SK-N-SH treated with all-trans-retinoic acid at 6 μM for 48 hours (cell line): ENCODE measurements at regions not wholly inside any gene's neighbourhood (a gene's known extent, or its start where the extent isn't known, plus 50 kb on each side); places are given as distances from the start of the nearest gene placed in this dataset.

Experiments
- ATAC-seq: fragments of 200-7000 bp; cut with Tn5 transposase; 3 replicates; pipeline ENCODE4 v1.9.1; 2020; ENCODE audit warnings: mild to moderate bottlenecking, moderate library complexity
- ARNTL ChIP-seq: fragments of 450-650 bp; formaldehyde crosslinking; IDR thresholded peaks from 2 replicates; pipeline ENCODE4 v1.5.0; 2020; ENCODE audit warnings: low read depth, mild to moderate bottlenecking, moderate library complexity, borderline replicate concordance
- BACH2 ChIP-seq: fragments of 250-450 bp; sonication (Bioruptor Pico); IDR thresholded peaks from 2 replicates; pipeline ENCODE4 v1.9.0; 2021; ENCODE audit warnings: mild to moderate bottlenecking, borderline replicate concordance
- CREB5 ChIP-seq: fragments of 250-450 bp; sonication (Bioruptor Pico); IDR thresholded peaks from 2 replicates; pipeline ENCODE4 v1.5.1; 2020; ENCODE audit warnings: low read depth, mild to moderate bottlenecking, moderate library complexity
- CSDC2 ChIP-seq: fragments of 250-450 bp; sonication (Bioruptor Pico); IDR thresholded peaks from 2 replicates; pipeline ENCODE4 v1.5.0; 2020; ENCODE audit warnings: mild to moderate bottlenecking, moderate library complexity
- ESRRG ChIP-seq: fragments of 250-450 bp; sonication (Bioruptor Pico); IDR thresholded peaks from 2 replicates; pipeline ENCODE4 v1.6.1; 2021; ENCODE audit warnings: mild to moderate bottlenecking
- GLIS3 ChIP-seq: fragments of 250-450 bp; sonication (Bioruptor Pico); IDR thresholded peaks from 2 replicates; pipeline ENCODE4 v1.5.0; 2020; ENCODE audit warnings: mild to moderate bottlenecking, moderate library complexity
- ISL1 ChIP-seq: fragments of 250-450 bp; sonication (Bioruptor Pico); IDR thresholded peaks from 2 replicates; pipeline ENCODE4 v2.1.2; 2022; ENCODE audit warnings: mild to moderate bottlenecking, moderate library complexity
- OSR1 ChIP-seq: fragments of 250-450 bp; sonication (Bioruptor Pico); IDR thresholded peaks from 2 replicates; pipeline ENCODE4 v1.8.0; 2022; ENCODE audit warnings: moderate library complexity, mild to moderate bottlenecking, inconsistent platforms
- PATZ1 ChIP-seq: fragments of 250-450 bp; sonication (Bioruptor Pico); IDR thresholded peaks from 2 replicates; pipeline ENCODE4 v1.8.0; 2020; ENCODE audit warnings: mild to moderate bottlenecking, moderate library complexity, borderline replicate concordance
- POU6F1 ChIP-seq: fragments of 250-450 bp; sonication (Bioruptor Pico); IDR thresholded peaks from 2 replicates; pipeline ENCODE4 v1.8.0; 2021; ENCODE audit warnings: low read depth, mild to moderate bottlenecking, moderate library complexity, borderline replicate concordance
- PPARA ChIP-seq: fragments of 250-450 bp; sonication (Bioruptor Pico); IDR thresholded peaks from 2 replicates; pipeline ENCODE4 v1.5.0; 2020; ENCODE audit warnings: mild to moderate bottlenecking, borderline replicate concordance
- RARB ChIP-seq: fragments of 250-450 bp; sonication (Bioruptor Pico); IDR thresholded peaks from 2 replicates; pipeline ENCODE4 v1.8.0; 2021; ENCODE audit warnings: mild to moderate bottlenecking, moderate library complexity
- SNAI2 ChIP-seq: fragments of 250-450 bp; sonication (Bioruptor Pico); IDR thresholded peaks from 2 replicates; pipeline ENCODE4 v1.5.0; 2020; ENCODE audit warnings: mild to moderate bottlenecking, moderate library complexity
- TCF4 ChIP-seq: fragments of 250-450 bp; sonication (Bioruptor Pico); IDR thresholded peaks from 2 replicates; pipeline ENCODE4 v1.8.0; 2021; ENCODE audit warnings: mild to moderate bottlenecking, moderate library complexity, borderline replicate concordance
- TOX ChIP-seq: fragments of 250-450 bp; sonication (Bioruptor Pico); IDR thresholded peaks from 2 replicates; pipeline ENCODE4 v1.8.0; 2021; ENCODE audit warnings: mild to moderate bottlenecking, moderate library complexity, borderline replicate concordance
- TSHZ2 ChIP-seq: fragments of 250-450 bp; sonication (Bioruptor Pico); IDR thresholded peaks from 2 replicates; pipeline ENCODE4 v1.5.0; 2020; ENCODE audit warnings: mild to moderate bottlenecking, moderate library complexity
- ZC3H10 ChIP-seq: fragments of 250-450 bp; sonication (Bioruptor Pico); IDR thresholded peaks from 2 replicates; pipeline ENCODE4 v1.5.1; 2021; ENCODE audit warnings: mild to moderate bottlenecking, moderate library complexity
- ZFP3 ChIP-seq: fragments of 250-450 bp; sonication (Bioruptor Pico); IDR thresholded peaks from 2 replicates; pipeline ENCODE4 v1.5.0; 2020; ENCODE audit warnings: mild to moderate bottlenecking, moderate library complexity
- ZFP30 ChIP-seq: fragments of 450-650 bp; formaldehyde crosslinking; IDR thresholded peaks from 2 replicates; pipeline ENCODE4 v1.5.0; 2022; ENCODE audit warnings: mild to moderate bottlenecking, moderate library complexity
- ZNF565 ChIP-seq: fragments of 450-650 bp; formaldehyde crosslinking; conservative IDR thresholded peaks from 2 replicates; pipeline ENCODE4 v1.5.0; 2020; ENCODE audit warnings: low read depth, mild to moderate bottlenecking, moderate library complexity
- ZNF70 ChIP-seq: fragments of 450-650 bp; formaldehyde crosslinking; IDR thresholded peaks from 2 replicates; pipeline ENCODE4 v1.5.0; 2020; ENCODE audit warnings: mild to moderate bottlenecking, moderate library complexity
- ZNF8 ChIP-seq: fragments of 450-650 bp; formaldehyde crosslinking; IDR thresholded peaks from 2 replicates; pipeline ENCODE4 v1.5.0; 2020; ENCODE audit warnings: mild to moderate bottlenecking, moderate library complexity

GRCh38 chr1:55364216-55364615 is 149.1 kb upstream of the USP24 start:
- TF ChIP-seq ZNF8 (no peak), CSDC2 (CRISPR knock-in tag) (no peak), CREB5 (no peak), PPARA (CRISPR knock-in tag) (no peak), ZNF70 (CRISPR knock-in tag) (no peak), TOX (CRISPR knock-in tag) (no peak), OSR1 (CRISPR knock-in tag) (no peak), ISL1 (CRISPR knock-in tag) (no peak), TSHZ2 (CRISPR knock-in tag) (no peak), POU6F1 (CRISPR knock-in tag) (no peak), ZNF565 (no peak), ARNTL (no peak), ZFP30 (CRISPR knock-in tag) (no peak), TCF4 (CRISPR knock-in tag) (no peak), ZFP3 (CRISPR knock-in tag) (no peak), ESRRG (CRISPR knock-in tag) (no peak), RARB (no peak)
- no peak for ATAC-seq

- no peak for TF ChIP-seq ZFP30 (CRISPR knock-in tag)
- no peak for TF ChIP-seq BACH2 (CRISPR knock-in tag)
- no peak for TF ChIP-seq GLIS3 (CRISPR knock-in tag)
- no peak for TF ChIP-seq ARNTL
- no peak for TF ChIP-seq RARB
- no peak for TF ChIP-seq CSDC2 (CRISPR knock-in tag)
- no peak for TF ChIP-seq TSHZ2 (CRISPR knock-in tag)
- TF ChIP-seq SNAI2 (CRISPR knock-in tag), result no peak
- TF ChIP-seq PATZ1 (CRISPR knock-in tag), result no peak
- TF ChIP-seq PPARA (CRISPR knock-in tag), result no peak
- TF ChIP-seq ZC3H10 (CRISPR knock-in tag), result no peak
- TF ChIP-seq ZNF8, result no peak
- no peak for TF ChIP-seq OSR1 (CRISPR knock-in tag)
- no peak for ATAC-seq
Observed at GRCh38 chr1:55363268-55363667, 148.1 kb upstream of the USP24 start.
